H9 (cell line): ENCODE measurements at regions not wholly inside any gene's neighbourhood (a gene's known extent, or its start where the extent isn't known, plus 50 kb on each side); places are given as distances from the start of the nearest gene placed in this dataset.

ENCODE experiments used
- DNase-seq: peaks from one replicate; pipeline ENCODE4 v3.0.0-alpha.2; 2017
- H2AFZ ChIP-seq: one replicate; pipeline ENCODE4 v1.6.1; 2013; ENCODE audit warnings: mild to moderate bottlenecking, low read length, control low read depth, moderate library complexity
- H2AK5ac ChIP-seq: 2 replicates; pipeline ENCODE4 v1.6.1; 2013; ENCODE audit warnings: low read length, control low read depth, mixed read lengths; ENCODE audit not compliant: insufficient read length
- H2BK120ac ChIP-seq: one replicate; pipeline ENCODE4 v1.6.1; 2013; ENCODE audit warnings: low read depth, mild to moderate bottlenecking, low read length, control low read depth, inconsistent platforms; ENCODE audit not compliant: poor library complexity, severe bottlenecking
- H2BK12ac ChIP-seq: 2 replicates; pipeline ENCODE4 v1.6.1; 2013; ENCODE audit warnings: low read length, control low read depth, mixed read lengths, low read depth; ENCODE audit not compliant: insufficient read length
- H2BK15ac ChIP-seq: 2 replicates; pipeline ENCODE4 v1.6.1; 2013; ENCODE audit warnings: low read depth, low read length, control low read depth
- H2BK20ac ChIP-seq: one replicate; pipeline ENCODE4 v1.6.1; 2013; ENCODE audit warnings: low read depth, mild to moderate bottlenecking, low read length, control low read depth, inconsistent platforms; ENCODE audit not compliant: poor library complexity, severe bottlenecking
- H2BK5ac ChIP-seq: 2 replicates; pipeline ENCODE4 v1.6.1; 2013; ENCODE audit warnings: low read length, control low read depth, mixed read lengths; ENCODE audit not compliant: insufficient read length
- H3K14ac ChIP-seq: 2 replicates; pipeline ENCODE4 v1.6.1; 2013; ENCODE audit warnings: low read length, control low read depth; ENCODE audit not compliant: insufficient read depth
- H3K18ac ChIP-seq: 2 replicates; pipeline ENCODE4 v1.6.1; 2013; ENCODE audit warnings: low read depth, mild to moderate bottlenecking, mixed read lengths, low read length, control low read depth; ENCODE audit not compliant: insufficient read length
- H3K23ac ChIP-seq: 2 replicates; pipeline ENCODE4 v1.6.1; 2013; ENCODE audit warnings: low read length, control low read depth, mixed read lengths, low read depth; ENCODE audit not compliant: insufficient read length
- H3K23me2 ChIP-seq: 2 replicates; pipeline ENCODE4 v1.6.1; 2013; ENCODE audit warnings: low read depth, mild to moderate bottlenecking, mixed read lengths, low read length, control low read depth; ENCODE audit not compliant: insufficient read length, poor library complexity, severe bottlenecking
- H3K27ac ChIP-seq: 2 replicates; pipeline ENCODE4 v1.5.1; 2013; ENCODE audit warnings: low read length, control low read depth, mixed read lengths, low read depth; ENCODE audit not compliant: insufficient read length
- H3K27me3 ChIP-seq: 2 replicates; pipeline ENCODE4 v1.6.1; 2013; ENCODE audit warnings: low read length, control low read depth, inconsistent platforms; ENCODE audit not compliant: insufficient read depth
- H3K4ac ChIP-seq: 2 replicates; pipeline ENCODE4 v1.6.1; 2013; ENCODE audit warnings: low read depth, mild to moderate bottlenecking, control low read depth, inconsistent platforms, low read length, moderate library complexity
- H3K4me1 ChIP-seq: 2 replicates; pipeline ENCODE4 v1.6.1; 2013; ENCODE audit warnings: low read length, control low read depth, inconsistent platforms; ENCODE audit not compliant: insufficient read depth
- H3K4me2 ChIP-seq: 2 replicates; pipeline ENCODE4 v1.6.1; 2013; ENCODE audit warnings: low read length, control low read depth, mixed read lengths; ENCODE audit not compliant: insufficient read length, insufficient read depth
- H3K56ac ChIP-seq: 2 replicates; pipeline ENCODE4 v1.6.1; 2013; ENCODE audit warnings: low read depth, mild to moderate bottlenecking, mixed read lengths, low read length, control low read depth; ENCODE audit not compliant: insufficient read length
- H3K79me1 ChIP-seq: 2 replicates; pipeline ENCODE4 v1.6.1; 2013; ENCODE audit warnings: low read depth, mild to moderate bottlenecking, moderate library complexity, low read length, control low read depth, inconsistent platforms; ENCODE audit not compliant: insufficient read depth, poor library complexity, severe bottlenecking
- H3K79me2 ChIP-seq: 2 replicates; pipeline ENCODE4 v1.6.1; 2013; ENCODE audit warnings: low read length, control low read depth, inconsistent platforms; ENCODE audit not compliant: insufficient read depth
- H3K9ac ChIP-seq: 2 replicates; pipeline ENCODE4 v1.6.1; 2013; ENCODE audit warnings: low read length, control low read depth, mixed read lengths; ENCODE audit not compliant: insufficient read length; ENCODE audit errors: extremely low read depth
- H3K9me3 ChIP-seq: one replicate; pipeline ENCODE4 v1.6.1; 2013; ENCODE audit warnings: low read depth, low read length, inconsistent platforms; ENCODE audit not compliant: control insufficient read depth
- H3T11ph ChIP-seq: one replicate; pipeline ENCODE4 v1.6.1; 2013; ENCODE audit warnings: mild to moderate bottlenecking, low read length, control low read depth, inconsistent platforms
- H4K20me1 ChIP-seq: one replicate; pipeline ENCODE4 v1.6.1; 2013; ENCODE audit not compliant: control insufficient read depth, insufficient read length, insufficient read depth
- H4K5ac ChIP-seq: 2 replicates; pipeline ENCODE4 v1.6.1; 2013; ENCODE audit warnings: low read depth, mild to moderate bottlenecking, mixed read lengths, low read length, control low read depth; ENCODE audit not compliant: insufficient read length
- H4K8ac ChIP-seq: replicated peaks from 2 replicates; pipeline ENCODE4 v1.6.1; 2013; ENCODE audit warnings: low read length, control low read depth, mixed read lengths, low read depth; ENCODE audit not compliant: insufficient read length
- H4K91ac ChIP-seq: 2 replicates; pipeline ENCODE4 v1.6.1; 2013; ENCODE audit warnings: low read depth, mild to moderate bottlenecking, moderate library complexity, mixed read lengths, low read length, control low read depth; ENCODE audit not compliant: insufficient read length
- H3K27ac Mint-ChIP-seq, 3 experiments: 2 replicates in 2 of 3; 3 replicates in 1 of 3; pipeline ENCODE4 v1.8.0; 2020 to 2021; ENCODE audit warnings: mixed read lengths in 3 of 3, mild to moderate bottlenecking in 1 of 3, moderate library complexity in 1 of 3
- H3K27me3 Mint-ChIP-seq: 2 replicates; pipeline ENCODE4 v1.8.0; 2021; ENCODE audit warnings: low read depth, mild to moderate bottlenecking, moderate library complexity, mixed read lengths
- H3K36me3 Mint-ChIP-seq, 3 experiments: 2 replicates in 2 of 3; 3 replicates in 1 of 3; pipeline ENCODE4 v1.8.0; 2020 to 2021; ENCODE audit warnings: low read depth in 3 of 3, mixed read lengths in 3 of 3; ENCODE audit not compliant: insufficient read depth in 1 of 3
- H3K4me1 Mint-ChIP-seq, 2 experiments: 2 replicates each; pipeline ENCODE4 v1.8.0; 2020; ENCODE audit warnings: mixed read lengths in 2 of 2
- H3K4me3 Mint-ChIP-seq, 2 experiments: 2 replicates in 1 of 2; 3 replicates in 1 of 2; pipeline ENCODE4 v1.8.0; 2020 to 2021; ENCODE audit warnings: mild to moderate bottlenecking in 2 of 2, mixed read lengths in 2 of 2, moderate library complexity in 1 of 2
- H3K9me3 Mint-ChIP-seq, 2 experiments: 2 replicates in 1 of 2; 3 replicates in 1 of 2; pipeline ENCODE4 v1.8.0; 2020; ENCODE audit warnings: mild to moderate bottlenecking in 2 of 2, mixed read lengths in 2 of 2, moderate library complexity in 1 of 2
- CTCF ChIP-seq: fragments of 200-600 bp; sonication (generic); conservative IDR thresholded peaks from 3 replicates; pipeline ENCODE4 v1.8.0; 2021; ENCODE audit warnings: antibody characterized with exemption, mild to moderate bottlenecking
- WGBS: extraction: QIAGEN DNeasy Blood & Tissue Kit; methylation state at CpG from one replicate; pipeline ENCODE4 v1.1.7; 2013; ENCODE audit warnings: missing lambda C conversion rate, low lambda C conversion rate, mixed read lengths; ENCODE audit not compliant: insufficient read length; ENCODE audit errors: extremely low coverage; 5-methylcytosine and 5-hydroxymethylcytosine counted together

GRCh38 chr20:41704896-41705295 lies 86.7 kb upstream of the CHD6 start:
- H3T11ph ChIP-seq: no peak overlapping the region
- no peak overlapping the region for H3K23ac ChIP-seq
- Mint-ChIP-seq H3K4me3 (no peak overlapping the region), H3K9me3 (no peaks in the 10 kb centered on the region), H3K4me1 (peaks cover 12 to 13% of the 10 kb centered on the region in 2 experiments), H3K36me3 (no peaks in the 10 kb centered on the region), H3K27me3 (no peaks in the 10 kb centered on the region), H3K27ac (no peak overlapping the region)
- no peak overlapping the region for H3K18ac ChIP-seq
- no peak overlapping the region for H4K8ac ChIP-seq
- no peak for DNase-seq
- H3K56ac ChIP-seq: no peak overlapping the region
- H3K4ac ChIP-seq: no peak overlapping the region
- H3K79me1 ChIP-seq: no peaks in the 10 kb centered on the region
- H4K20me1 ChIP-seq: no peaks in the 10 kb centered on the region
- H2BK15ac ChIP-seq: no peak overlapping the region
- no peaks in the 10 kb centered on the region for H3K9me3 ChIP-seq
- H2BK120ac ChIP-seq: no peak overlapping the region
- no peaks in the 10 kb centered on the region for H3K79me2 ChIP-seq
- WGBS: no CpG with 5 or more reads among the region's 6 CpGs
- H3K4me1 ChIP-seq: no peaks in the 10 kb centered on the region
- no peak overlapping the region for H4K5ac ChIP-seq
- no peak overlapping the region for H2BK5ac ChIP-seq
- no peak overlapping the region for H2BK20ac ChIP-seq
- no peak overlapping the region for H3K4me2 ChIP-seq
- no peak overlapping the region for H2BK12ac ChIP-seq
- H2AK5ac ChIP-seq: no peak overlapping the region
- no peaks in the 10 kb centered on the region for H3K27me3 ChIP-seq
- H3K9ac ChIP-seq: no peak overlapping the region
- no peak overlapping the region for H3K14ac ChIP-seq
- no peak overlapping the region for H2AFZ ChIP-seq
- no peak overlapping the region for H3K27ac ChIP-seq
- no peak for TF ChIP-seq CTCF
- no peaks in the 10 kb centered on the region for H3K23me2 ChIP-seq
- no peak overlapping the region for H4K91ac ChIP-seq
